ENCODE measurements at regions not wholly inside any gene's neighbourhood (a gene's known extent, or its start where the extent isn't known, plus 50 kb on each side); places are given as distances from the start of the nearest gene placed in this dataset.

GRCh38 chr15:85274315-85275050 is 105.9 kb upstream of the AKAP13 start:
- TF ChIP-seq CTCF (IDR thresholded peaks at IDR 0.05), result no peak
- Histone ChIP-seq H3K27ac (no peak overlapping the region), H3K36me3 (no peaks in the 10 kb centered on the region), H3K4me3 (no peak overlapping the region), H3K27me3 (replicated peaks; ENCODE audit: insufficient read depth) (no peaks in the 10 kb centered on the region), H3K4me1 (ENCODE audit: control insufficient read depth in 1 of 2, low read depth in 2 of 2) (no peaks in the 10 kb centered on the region), H3K9me3 (no peaks in the 10 kb centered on the region)
- ATAC-seq (ENCODE audit: insufficient number of reproducible peaks, low FRiP score, low read depth) (no peak), DNase-seq (ENCODE audit: low spot score) (no peak)

- Histone ChIP-seq H3K36me3 (no peaks in the 10 kb centered on the region), H3K27me3 (replicated peaks; ENCODE audit: insufficient read depth) (no peaks in the 10 kb centered on the region), H3K27ac (no peak overlapping the region), H3K9me3 (no peaks in the 10 kb centered on the region), H3K4me3 (no peak overlapping the region), H3K4me1 (ENCODE audit: control insufficient read depth in 1 of 2, low read depth in 2 of 2) (no peaks in the 10 kb centered on the region)
- no peak for DNase-seq (ENCODE audit: low spot score)
- no peak for TF ChIP-seq CTCF (IDR thresholded peaks at IDR 0.05)
- no peak for ATAC-seq (ENCODE audit: insufficient number of reproducible peaks, low FRiP score, low read depth)
These were observed 103.9 kb upstream of the AKAP13 start for GRCh38 chr15:85276508-85276907.

GRCh38 chr15:85276921-85277320 is 103.5 kb upstream of the AKAP13 start:
- Histone ChIP-seq H3K4me3 (no peak overlapping the region), H3K4me1 (ENCODE audit: control insufficient read depth in 1 of 2, low read depth in 2 of 2) (no peaks in the 10 kb centered on the region), H3K36me3 (no peaks in the 10 kb centered on the region), H3K27ac (no peak overlapping the region), H3K9me3 (no peaks in the 10 kb centered on the region), H3K27me3 (replicated peaks; ENCODE audit: insufficient read depth) (no peaks in the 10 kb centered on the region)
- ATAC-seq (ENCODE audit: insufficient number of reproducible peaks, low FRiP score, low read depth) (no peak), DNase-seq (ENCODE audit: low spot score) (no peak)
- no peak for TF ChIP-seq CTCF (IDR thresholded peaks at IDR 0.05)

GRCh38 chr15:85277847-85278370 is 102.5 kb upstream of the AKAP13 start:
- no peak overlapping the region for H3K4me3 ChIP-seq
- no peak for TF ChIP-seq CTCF (IDR thresholded peaks at IDR 0.05)
- no peaks in the 10 kb centered on the region for H3K4me1 ChIP-seq (ENCODE audit: control insufficient read depth in 1 of 2, low read depth in 2 of 2)
- DNase-seq (ENCODE audit: low spot score) (no peak), ATAC-seq (ENCODE audit: insufficient number of reproducible peaks, low FRiP score, low read depth) (no peak)
- no peak overlapping the region for H3K27ac ChIP-seq
- no peaks in the 10 kb centered on the region for H3K9me3 ChIP-seq
- H3K27me3 ChIP-seq (replicated peaks; ENCODE audit: insufficient read depth), result no peaks in the 10 kb centered on the region
- no peaks in the 10 kb centered on the region for H3K36me3 ChIP-seq

- H3K27ac ChIP-seq, result no peak overlapping the region
- TF ChIP-seq CTCF (IDR thresholded peaks at IDR 0.05), result no peak
- DNase-seq (ENCODE audit: low spot score), result no peak
- no peaks in the 10 kb centered on the region for H3K36me3 ChIP-seq
- no peak for ATAC-seq (ENCODE audit: insufficient number of reproducible peaks, low FRiP score, low read depth)
- H3K27me3 ChIP-seq (replicated peaks; ENCODE audit: insufficient read depth), result no peaks in the 10 kb centered on the region
- no peaks in the 10 kb centered on the region for H3K9me3 ChIP-seq
- H3K4me1 ChIP-seq (ENCODE audit: control insufficient read depth in 1 of 2, low read depth in 2 of 2), result no peaks in the 10 kb centered on the region
- H3K4me3 ChIP-seq, result no peak overlapping the region
These were observed 100.2 kb upstream of the AKAP13 start for GRCh38 chr15:85280203-85280602.

All from thoracic aorta (tissue), 2 donors.